ENCODE measurements at regions not wholly inside any gene's neighbourhood (a gene's known extent, or its start where the extent isn't known, plus 50 kb on each side); places are given as distances from the start of the nearest gene placed in this dataset.

DNA sequence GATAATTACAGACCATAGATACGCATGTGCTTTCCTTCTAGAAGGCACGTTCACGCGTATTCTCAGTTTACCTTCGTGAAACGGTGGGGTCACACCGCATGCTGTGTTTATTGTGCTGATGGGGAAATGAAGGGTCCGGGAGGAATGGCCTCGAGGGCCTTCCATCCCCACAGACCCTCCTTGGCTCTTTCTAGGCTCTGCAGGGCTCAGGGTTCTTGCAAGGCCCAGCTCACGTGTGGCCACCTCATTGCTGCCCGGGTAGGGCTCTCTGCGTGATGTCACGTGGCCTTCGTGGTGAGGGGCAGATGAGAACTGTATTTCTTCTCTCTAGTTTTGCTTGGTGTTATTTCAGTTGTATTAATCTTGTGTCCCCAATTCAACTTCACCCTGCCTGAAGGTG lies 133.5 kb upstream of the ALKAL2 start (continued):
- TF ChIP-seq, protein P1, sequence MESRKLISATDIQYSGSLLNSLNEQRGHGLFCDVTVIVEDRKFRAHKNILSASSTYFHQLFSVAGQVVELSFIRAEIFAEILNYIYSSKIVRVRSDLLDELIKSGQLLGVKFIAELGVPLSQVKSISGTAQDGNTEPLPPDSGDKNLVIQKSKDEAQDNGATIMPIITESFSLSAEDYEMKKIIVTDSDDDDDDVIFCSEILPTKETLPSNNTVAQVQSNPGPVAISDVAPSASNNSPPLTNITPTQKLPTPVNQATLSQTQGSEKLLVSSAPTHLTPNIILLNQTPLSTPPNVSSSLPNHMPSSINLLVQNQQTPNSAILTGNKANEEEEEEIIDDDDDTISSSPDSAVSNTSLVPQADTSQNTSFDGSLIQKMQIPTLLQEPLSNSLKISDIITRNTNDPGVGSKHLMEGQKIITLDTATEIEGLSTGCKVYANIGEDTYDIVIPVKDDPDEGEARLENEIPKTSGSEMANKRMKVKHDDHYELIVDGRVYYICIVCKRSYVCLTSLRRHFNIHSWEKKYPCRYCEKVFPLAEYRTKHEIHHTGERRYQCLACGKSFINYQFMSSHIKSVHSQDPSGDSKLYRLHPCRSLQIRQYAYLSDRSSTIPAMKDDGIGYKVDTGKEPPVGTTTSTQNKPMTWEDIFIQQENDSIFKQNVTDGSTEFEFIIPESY (IDR thresholded peaks at IDR 0.05; ENCODE audit: extremely low read depth, insufficient replicate concordance, low read length): no peak
- TF ChIP-seq CBX3 (IDR thresholded peaks at IDR 0.05; ENCODE audit: low read depth) (no peak), ZFX (IDR thresholded peaks at IDR 0.05) (no peak), EGR1 (IDR thresholded peaks at IDR 0.05; ENCODE audit: low read depth) (no peak), POLR2AphosphoS5 (IDR thresholded peaks at IDR 0.05; ENCODE audit: low read depth, low read length) (no peak), RAD21 (IDR thresholded peaks at IDR 0.05; ENCODE audit: low read depth) (no peak), FOSL1 (IDR thresholded peaks at IDR 0.05; ENCODE audit: low read depth) (no peak), YY1 (IDR thresholded peaks at IDR 0.05; ENCODE audit: extremely low read depth, insufficient replicate concordance, low read depth, low read length) (no peak), SIN3A (IDR thresholded peaks at IDR 0.05; ENCODE audit: low read depth) (no peak), SRF (IDR thresholded peaks at IDR 0.05; ENCODE audit: low read depth) (no peak), ELF1 (IDR thresholded peaks at IDR 0.05; ENCODE audit: borderline replicate concordance, low read depth) (no peak), CEBPB (IDR thresholded peaks at IDR 0.05; ENCODE audit: low read depth) (no peak), TCF7L2 (IDR thresholded peaks at IDR 0.05; ENCODE audit: borderline replicate concordance, extremely low read depth, insufficient read depth, insufficient read length) (no peak), EZH2phosphoT487 (IDR thresholded peaks at IDR 0.05; ENCODE audit: borderline replicate concordance) (no peak)
- TF ChIP-seq, protein P2, sequence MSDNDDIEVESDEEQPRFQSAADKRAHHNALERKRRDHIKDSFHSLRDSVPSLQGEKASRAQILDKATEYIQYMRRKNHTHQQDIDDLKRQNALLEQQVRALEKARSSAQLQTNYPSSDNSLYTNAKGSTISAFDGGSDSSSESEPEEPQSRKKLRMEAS (IDR thresholded peaks at IDR 0.05): no peak

DNA sequence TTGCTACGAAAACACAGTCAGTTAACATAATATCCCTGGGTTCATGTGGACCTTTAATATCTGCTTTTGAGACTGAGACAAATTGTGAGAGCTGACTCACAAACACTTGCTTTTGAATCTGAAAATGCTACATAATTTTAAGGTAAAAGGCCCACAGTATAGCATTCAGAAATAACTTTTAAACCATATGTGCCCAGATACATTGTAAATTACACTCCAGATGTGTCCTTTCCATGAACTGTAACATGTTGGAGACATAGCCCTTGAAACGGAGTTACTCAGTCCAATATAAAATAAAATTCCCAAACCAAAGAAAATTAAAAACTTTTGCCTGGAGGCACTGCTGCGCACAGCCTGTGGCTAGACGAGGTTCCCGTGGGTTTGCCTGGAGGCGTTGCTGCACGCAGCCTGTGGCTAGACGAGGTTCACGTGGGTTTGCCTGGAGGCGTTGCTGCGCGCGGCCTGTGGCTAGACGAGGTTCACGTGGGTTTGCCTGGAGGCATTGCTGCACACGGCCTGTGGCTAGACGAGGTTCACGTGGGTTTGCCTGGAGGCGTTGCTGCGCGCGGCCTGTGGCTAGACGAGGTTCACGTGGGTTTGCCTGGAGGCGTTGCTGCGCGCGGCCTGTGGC lies 131.9 kb upstream of the ALKAL2 start:
- ATAC-seq (no peak), DNase-seq (ENCODE audit: low read depth, low spot score) (no peak)
- ChIA-PET CTCF (no interaction called here), POLR2A (no interaction called here), RAD21 (ENCODE audit: low non-redundant PET in 1 of 2, low total read pairs in 2 of 2, uncharacterized antibody in 2 of 2, unreplicated experiment in 2 of 2) (no interaction called here)
- peaks cover 34% of the 10 kb centered on the region for H3K27me3 ChIP-seq (ENCODE audit: insufficient read depth, low read length)
- H3K9me2 ChIP-seq (ENCODE audit: insufficient read depth): no peaks in the 10 kb centered on the region
- no peak overlapping the region for H3K27ac ChIP-seq (ENCODE audit: low read depth, low read length)
- H3K4me2 ChIP-seq (ENCODE audit: low read length): no peak overlapping the region
- H3K79me2 ChIP-seq (ENCODE audit: insufficient read depth, low read length): no peaks in the 10 kb centered on the region
- H3K9ac ChIP-seq (ENCODE audit: low read length): no peak overlapping the region
- H2AFZ ChIP-seq (ENCODE audit: low read depth, low read length, poor library complexity, severe bottlenecking): no peak overlapping the region
- H3K4me3 ChIP-seq (replicated peaks in 1 of 2; ENCODE audit: low read depth in 1 of 2, low read length in 2 of 2): no peak overlapping the region
- H3K36me3 ChIP-seq (ENCODE audit: control insufficient read depth in 1 of 2, insufficient read depth in 2 of 2, low read length in 2 of 2): no peaks in the 10 kb centered on the region
- no peaks in the 10 kb centered on the region for H4K20me1 ChIP-seq (ENCODE audit: insufficient read depth)
- no TSS peak for BruUV-seq (replicated peaks)
- H3K9me3 ChIP-seq (ENCODE audit: control insufficient read depth in 1 of 2, insufficient read depth in 1 of 2, low read depth in 1 of 2, low read length in 2 of 2): no peaks in the 10 kb centered on the region
- H3K4me1 ChIP-seq (ENCODE audit: control insufficient read depth in 1 of 2, insufficient read depth in 2 of 2, low read length in 2 of 2): no peaks in the 10 kb centered on the region
- intact Hi-C loops (cut with micrococcal nuclease): no loop called here
- TF ChIP-seq, protein P3, sequence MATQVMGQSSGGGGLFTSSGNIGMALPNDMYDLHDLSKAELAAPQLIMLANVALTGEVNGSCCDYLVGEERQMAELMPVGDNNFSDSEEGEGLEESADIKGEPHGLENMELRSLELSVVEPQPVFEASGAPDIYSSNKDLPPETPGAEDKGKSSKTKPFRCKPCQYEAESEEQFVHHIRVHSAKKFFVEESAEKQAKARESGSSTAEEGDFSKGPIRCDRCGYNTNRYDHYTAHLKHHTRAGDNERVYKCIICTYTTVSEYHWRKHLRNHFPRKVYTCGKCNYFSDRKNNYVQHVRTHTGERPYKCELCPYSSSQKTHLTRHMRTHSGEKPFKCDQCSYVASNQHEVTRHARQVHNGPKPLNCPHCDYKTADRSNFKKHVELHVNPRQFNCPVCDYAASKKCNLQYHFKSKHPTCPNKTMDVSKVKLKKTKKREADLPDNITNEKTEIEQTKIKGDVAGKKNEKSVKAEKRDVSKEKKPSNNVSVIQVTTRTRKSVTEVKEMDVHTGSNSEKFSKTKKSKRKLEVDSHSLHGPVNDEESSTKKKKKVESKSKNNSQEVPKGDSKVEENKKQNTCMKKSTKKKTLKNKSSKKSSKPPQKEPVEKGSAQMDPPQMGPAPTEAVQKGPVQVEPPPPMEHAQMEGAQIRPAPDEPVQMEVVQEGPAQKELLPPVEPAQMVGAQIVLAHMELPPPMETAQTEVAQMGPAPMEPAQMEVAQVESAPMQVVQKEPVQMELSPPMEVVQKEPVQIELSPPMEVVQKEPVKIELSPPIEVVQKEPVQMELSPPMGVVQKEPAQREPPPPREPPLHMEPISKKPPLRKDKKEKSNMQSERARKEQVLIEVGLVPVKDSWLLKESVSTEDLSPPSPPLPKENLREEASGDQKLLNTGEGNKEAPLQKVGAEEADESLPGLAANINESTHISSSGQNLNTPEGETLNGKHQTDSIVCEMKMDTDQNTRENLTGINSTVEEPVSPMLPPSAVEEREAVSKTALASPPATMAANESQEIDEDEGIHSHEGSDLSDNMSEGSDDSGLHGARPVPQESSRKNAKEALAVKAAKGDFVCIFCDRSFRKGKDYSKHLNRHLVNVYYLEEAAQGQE (IDR thresholded peaks at IDR 0.05; ENCODE audit: low read depth): no peak
- TF ChIP-seq EZH2phosphoT487 (IDR thresholded peaks at IDR 0.05; ENCODE audit: borderline replicate concordance) (no peak), TCF7L2 (IDR thresholded peaks at IDR 0.05; ENCODE audit: borderline replicate concordance, extremely low read depth, insufficient read depth, insufficient read length) (no peak), CBX3 (IDR thresholded peaks at IDR 0.05; ENCODE audit: low read depth) (no peak), EZH2 (IDR thresholded peaks at IDR 0.05) (no peak), FOSL1 (IDR thresholded peaks at IDR 0.05; ENCODE audit: low read depth) (no peak), ZFX (IDR thresholded peaks at IDR 0.05) (no peak), JUND (IDR thresholded peaks at IDR 0.05) (no peak), POLR2A (IDR thresholded peaks at IDR 0.05; ENCODE audit: borderline replicate concordance, extremely low read depth, insufficient read depth, insufficient read length) (no peak), SRF (IDR thresholded peaks at IDR 0.05; ENCODE audit: low read depth) (no peak)
- TF ChIP-seq, protein P4, sequence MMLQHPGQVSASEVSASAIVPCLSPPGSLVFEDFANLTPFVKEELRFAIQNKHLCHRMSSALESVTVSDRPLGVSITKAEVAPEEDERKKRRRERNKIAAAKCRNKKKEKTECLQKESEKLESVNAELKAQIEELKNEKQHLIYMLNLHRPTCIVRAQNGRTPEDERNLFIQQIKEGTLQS (IDR thresholded peaks at IDR 0.05): no peak

All from HCT116 (cell line).